Testis (tissue), 2 donors: ENCODE measurements at regions not wholly inside any gene's neighbourhood (a gene's known extent, or its start where the extent isn't known, plus 50 kb on each side); places are given as distances from the start of the nearest gene placed in this dataset.

Source experiments
- CTCF ChIP-seq, 3 experiments: fragments of 450-650 bp in 2 of 3; fragments of 200-600 bp in 1 of 3; sonication (generic) in 1 of 3; IDR thresholded peaks; one replicate each; pipeline ENCODE4 v1.5.1; 2016 to 2019; ENCODE audit warnings: antibody characterized with exemption in 3 of 3, mild to moderate bottlenecking in 2 of 3, moderate library complexity in 1 of 3
- POLR2A ChIP-seq: fragments of 450-650 bp; IDR thresholded peaks from one replicate; pipeline ENCODE4 v1.6.1; 2017; ENCODE audit warnings: antibody characterized with exemption, mild to moderate bottlenecking, moderate library complexity

GRCh38 chr12:62103748-62104147 lies 156.5 kb upstream of the USP15 start:
- no peak for TF ChIP-seq CTCF (IDR thresholded peaks at IDR 0.05)
- TF ChIP-seq POLR2A: no peak
